HG02970 (cell line): ENCODE measurements at regions not wholly inside any gene's neighbourhood (a gene's known extent, or its start where the extent isn't known, plus 50 kb on each side); places are given as distances from the start of the nearest gene placed in this dataset.

ENCODE experiments used
- ATAC-seq: cut with Tn5 transposase; IDR thresholded peaks from one replicate; pipeline ENCODE4 v1.9.1; 2021; ENCODE audit warnings: mild to moderate bottlenecking, moderate library complexity, moderate number of reproducible peaks; ENCODE audit not compliant: unreplicated experiment, low FRiP score

DNA sequence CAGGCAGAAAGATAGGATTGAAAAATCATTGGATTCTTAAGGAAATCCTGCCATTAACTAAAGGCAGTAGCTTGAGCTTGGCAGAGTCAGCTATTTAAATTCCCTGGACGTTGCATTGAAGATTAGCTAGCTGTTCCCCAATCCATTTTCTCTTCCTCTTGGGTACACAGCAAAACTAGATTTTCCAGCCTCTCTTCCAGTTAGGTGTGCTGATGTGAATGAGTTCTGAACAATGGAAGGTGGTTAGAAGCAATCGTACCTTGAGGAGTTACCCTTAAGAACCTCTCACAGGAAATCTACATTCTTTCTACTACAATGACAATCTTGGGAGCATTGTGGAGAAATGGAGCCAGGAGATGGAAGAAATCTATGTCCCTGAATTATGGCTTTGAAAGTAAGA lies 383.2 kb upstream of the TBL1XR1 start:
- no peak for ATAC-seq

DNA sequence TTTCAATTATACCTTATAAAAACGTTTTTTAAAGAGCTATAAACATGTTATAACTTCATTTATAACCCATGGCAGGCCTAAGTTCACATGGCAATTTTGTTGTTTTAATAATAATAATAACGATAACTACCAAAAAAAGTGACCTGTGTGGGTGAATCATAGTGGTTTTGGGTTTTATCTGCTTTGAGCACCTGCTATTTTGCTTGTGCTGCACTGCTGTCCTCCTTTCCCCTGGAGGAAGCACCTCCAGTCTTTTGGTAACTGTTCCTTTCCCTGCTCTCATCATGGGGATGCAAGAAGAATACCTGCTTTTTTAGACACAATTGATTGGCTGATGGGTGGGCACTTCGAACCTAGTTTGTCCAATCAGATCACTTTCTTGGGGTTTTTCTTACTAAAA lies 388.0 kb upstream of the TBL1XR1 start:
- ATAC-seq, result no peak

DNA sequence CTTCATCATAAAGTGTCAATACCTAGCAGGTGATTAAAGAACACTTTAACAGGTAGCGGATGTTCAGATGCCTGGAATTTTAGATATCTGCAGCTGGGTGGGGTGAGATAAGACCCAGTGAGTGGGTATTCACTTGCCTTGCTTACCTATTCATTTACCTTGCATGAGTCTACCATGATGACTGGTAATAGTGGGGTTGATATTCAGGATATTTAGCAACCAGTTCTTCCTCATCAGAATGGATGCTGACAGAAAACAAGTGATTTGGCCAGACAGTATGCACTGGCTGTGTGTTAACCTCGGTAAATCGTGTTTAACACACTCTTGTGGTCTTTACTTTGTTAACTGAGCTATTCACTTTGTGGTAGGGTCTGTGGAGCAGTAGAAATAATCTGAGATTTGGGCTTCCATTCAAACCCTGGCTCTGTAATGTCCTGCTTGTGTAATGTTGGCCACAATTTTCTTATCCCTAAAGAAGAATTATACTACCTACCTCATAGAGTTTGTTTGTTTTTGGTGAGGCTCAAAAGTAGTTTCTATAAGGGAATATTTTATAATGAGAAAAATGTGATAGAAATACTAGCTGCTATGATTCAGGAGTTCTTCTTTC lies 391.9 kb upstream of the TBL1XR1 start:
- no peak for ATAC-seq

DNA sequence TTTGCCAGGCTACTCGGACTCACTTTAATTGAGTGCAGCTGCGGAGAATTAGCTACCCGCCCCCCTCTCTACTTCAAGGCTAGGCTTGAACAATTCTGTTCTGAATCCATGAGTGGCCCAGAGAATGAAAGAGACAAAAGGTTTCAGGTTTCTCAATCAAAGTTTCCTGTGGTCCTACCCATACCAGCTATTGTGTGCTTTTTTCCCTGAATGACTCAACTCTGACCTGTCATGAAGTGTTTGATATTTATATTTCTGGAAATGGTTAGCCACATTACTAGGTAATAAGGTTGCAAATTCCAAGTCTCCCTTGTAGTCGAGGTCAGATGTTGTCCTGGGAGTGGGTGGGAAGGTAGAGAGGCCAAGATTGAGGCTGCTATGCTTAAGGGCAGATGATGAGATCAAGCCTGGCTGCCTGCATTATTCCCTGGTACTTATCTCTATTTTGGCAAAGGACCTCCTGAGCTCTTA lies 392.7 kb upstream of the TBL1XR1 start:
- peak; percentile 62 for ATAC-seq

DNA sequence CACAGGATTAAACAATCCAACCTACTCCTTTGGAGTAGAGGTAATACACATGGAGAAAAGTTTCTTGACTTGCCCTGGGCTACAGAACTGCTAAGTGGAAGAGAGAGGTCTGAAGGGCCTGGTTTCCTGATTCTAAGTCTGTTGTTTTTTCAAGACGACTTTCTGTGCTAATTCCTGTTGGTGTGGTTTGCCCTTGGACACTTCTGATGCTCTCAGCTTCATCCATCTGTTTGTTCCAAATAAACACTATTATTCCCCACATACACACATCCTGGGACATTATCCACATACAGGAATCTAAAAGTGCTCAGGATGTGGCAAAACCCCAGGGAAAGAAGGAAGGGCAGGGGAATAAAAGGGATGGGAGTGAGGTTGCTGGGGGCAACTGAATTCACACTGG lies 393.5 kb upstream of the TBL1XR1 start:
- no peak for ATAC-seq

DNA sequence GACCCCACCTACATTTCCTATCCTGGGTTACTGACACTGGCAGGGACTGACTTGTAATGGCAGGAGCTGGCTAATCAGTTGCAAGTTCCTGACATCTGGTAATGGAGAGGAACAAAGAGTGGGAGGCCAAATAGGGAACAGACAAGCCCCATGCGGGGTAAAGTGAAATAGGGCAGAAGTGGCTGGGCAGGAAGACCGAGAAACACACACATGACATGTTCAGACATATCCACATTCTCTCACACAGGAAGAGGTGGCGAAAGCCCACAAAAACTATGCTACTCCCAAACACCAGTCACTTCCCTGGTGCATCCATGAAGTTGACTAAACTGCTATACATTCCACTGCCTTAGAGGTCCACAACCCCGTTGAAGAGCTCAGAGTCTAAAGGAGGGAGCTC lies 394.1 kb upstream of the TBL1XR1 start:
- ATAC-seq, result no peak

DNA sequence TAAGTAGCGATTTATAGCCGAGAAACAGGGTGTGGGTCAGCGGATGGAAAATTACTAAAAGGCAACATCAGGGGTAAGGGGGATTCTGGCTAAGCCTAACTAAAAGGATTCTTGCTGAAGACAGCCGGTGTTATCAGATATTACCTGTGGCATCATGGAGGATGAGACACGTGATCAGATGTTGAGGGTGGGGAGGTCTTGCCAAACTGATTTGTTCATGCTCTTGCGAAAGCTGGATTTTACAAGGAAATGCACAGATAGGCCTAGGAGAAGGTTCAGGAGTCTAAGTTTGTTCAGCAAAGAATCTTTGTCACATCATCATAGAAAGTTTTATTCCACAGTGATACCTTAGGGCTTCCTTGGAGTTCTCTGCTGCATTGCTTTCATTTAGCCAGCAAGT lies 396.8 kb upstream of the TBL1XR1 start:
- no peak for ATAC-seq

DNA sequence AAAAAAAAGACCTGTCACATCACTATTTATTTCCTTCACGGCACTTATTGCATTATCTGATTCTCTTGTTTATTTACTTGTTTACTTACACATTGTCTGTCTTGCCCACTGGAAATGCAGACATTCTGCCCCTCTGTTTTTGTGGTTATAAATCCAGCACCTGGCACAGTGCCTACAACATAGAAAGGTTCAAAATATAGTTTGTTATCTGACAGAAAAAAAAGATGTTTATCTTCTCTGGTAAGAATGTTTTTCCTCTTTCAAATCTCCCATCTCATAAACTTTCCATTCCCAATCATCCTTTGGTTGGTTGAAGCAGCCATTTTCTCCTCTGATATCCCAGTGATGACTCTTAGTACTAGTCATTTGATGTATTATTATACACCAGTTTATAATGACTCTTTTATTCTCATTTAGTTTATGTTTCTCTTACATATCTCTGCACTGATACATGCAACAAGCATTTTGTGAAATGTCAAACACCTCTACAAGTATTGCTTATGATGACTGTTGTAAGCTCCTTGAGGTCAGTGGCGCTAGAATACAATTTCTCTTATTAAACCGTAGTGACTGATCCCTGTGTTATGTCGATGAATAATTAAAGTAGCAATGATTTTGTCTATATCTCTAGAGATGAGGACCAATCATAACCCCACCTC lies 398.4 kb upstream of the TBL1XR1 start:
- ATAC-seq, result no peak

DNA sequence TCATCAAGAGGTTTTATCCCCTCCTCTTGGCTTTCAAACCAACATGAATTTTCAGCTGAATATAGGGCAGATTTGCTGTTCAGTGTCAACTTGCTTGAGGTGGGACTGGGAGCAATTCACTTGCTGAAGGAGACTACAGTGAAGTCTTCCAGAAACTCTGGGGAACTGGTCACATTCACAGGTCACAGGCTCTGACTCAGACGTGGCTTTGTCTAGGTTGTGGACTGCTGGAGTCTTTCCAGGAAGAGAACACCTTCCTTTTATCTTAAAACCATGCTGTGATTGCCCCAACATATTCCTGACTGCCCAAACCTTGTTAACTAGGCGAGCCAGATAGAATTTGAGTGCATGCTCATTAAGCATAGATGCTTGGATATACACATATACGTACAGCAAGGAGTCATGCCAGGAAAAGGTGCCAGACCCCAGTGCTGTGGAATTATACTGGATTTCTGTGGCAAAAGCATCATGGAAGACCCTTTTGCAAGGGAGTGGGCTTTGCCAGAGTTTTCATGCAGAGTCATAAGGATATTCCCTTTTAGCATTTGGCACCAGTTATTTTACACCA lies 399.1 kb upstream of the TBL1XR1 start:
- no peak for ATAC-seq

DNA sequence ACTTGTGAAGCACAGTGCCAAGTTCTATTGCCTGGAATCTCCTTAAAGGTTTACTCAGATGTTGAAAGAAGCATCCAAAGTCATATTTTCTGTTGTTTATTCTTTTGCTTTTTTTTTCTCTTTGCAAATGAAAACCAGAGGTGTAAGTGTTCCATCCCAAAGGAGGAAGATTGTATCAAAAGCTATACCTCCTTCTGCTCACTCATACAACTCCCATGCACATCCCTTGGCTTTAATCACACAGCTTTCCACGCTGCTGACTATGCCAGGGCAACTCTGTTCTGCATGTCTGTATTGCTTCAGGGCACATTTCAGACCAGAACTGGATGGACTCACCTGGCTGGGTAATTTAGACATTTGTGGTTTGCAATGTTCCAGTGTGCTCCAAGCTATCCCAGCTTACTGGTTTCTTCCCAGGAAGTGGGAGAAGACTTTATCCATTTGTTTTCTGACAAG lies 399.6 kb upstream of the TBL1XR1 start:
- ATAC-seq, result no peak

DNA sequence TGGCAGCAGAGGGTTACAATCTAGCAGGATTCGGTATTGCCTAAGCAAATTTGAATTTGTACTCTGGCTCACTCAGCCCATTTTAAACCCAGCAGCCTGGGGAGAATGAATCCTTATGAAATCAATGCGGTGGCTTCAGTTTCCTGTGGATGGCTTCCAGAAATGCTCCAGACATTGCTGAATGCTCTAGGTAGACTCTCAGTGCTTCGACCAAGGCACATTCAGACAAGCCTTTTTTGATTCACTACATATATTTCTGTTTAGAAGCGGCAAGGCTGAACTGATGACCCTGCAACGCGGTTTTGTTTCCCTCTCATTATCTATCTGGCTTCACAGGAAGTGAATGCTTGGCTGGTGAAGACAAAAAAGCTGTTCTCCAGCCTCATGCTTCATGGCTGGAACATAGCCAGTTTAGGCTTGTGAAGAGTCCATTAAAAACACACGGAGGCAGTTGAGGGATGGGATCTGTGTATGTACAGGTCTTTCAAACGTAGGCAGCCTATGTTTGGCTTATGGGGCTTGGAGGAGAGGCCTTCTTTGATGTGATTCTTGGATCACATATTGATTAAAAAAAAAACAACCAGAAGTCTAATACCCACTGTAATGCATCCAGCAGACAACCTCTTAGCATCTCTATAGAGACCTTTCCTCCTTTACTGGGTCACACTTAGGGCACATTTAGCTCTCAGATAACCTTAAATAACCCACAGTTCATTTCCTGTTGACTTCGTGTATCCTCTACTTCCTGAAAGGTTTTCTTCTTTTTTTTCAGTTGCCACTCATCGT lies 400.2 kb upstream of the TBL1XR1 start:
- no peak for ATAC-seq

DNA sequence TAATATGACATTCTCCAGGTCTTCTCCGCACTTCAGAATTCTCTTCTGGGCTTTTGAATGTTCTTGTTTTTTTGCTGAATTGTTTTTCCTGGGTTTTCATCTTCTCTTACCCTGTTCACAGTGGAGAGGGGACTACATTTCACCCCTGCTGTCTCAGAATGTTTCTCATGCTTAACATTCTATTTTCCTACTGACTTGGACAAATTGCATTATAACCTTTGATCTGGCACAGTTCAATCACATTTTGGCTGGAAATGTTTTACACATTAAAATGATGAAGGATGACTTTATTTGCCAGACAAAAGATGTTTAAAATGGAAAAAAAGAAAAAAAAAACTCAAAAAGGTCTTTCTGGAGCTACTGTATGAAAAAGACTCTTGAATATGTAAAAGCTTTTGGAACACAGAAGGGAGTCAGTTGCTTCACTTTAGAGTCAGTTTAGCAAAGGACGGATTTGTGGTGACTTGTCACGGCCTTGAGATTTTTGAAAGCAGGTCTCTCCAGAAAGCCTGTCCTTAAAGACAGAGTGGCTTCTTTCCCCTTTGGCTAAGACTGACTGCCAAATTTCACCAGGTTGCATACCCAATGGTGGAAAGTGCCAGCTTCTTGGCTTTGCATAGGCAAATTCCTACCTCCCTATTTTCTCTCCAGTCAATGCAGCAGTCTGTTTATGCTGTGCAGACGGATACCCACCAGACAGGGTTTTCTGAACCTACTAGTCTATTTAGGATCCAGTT lies 401.0 kb upstream of the TBL1XR1 start:
- ATAC-seq, result no peak

DNA sequence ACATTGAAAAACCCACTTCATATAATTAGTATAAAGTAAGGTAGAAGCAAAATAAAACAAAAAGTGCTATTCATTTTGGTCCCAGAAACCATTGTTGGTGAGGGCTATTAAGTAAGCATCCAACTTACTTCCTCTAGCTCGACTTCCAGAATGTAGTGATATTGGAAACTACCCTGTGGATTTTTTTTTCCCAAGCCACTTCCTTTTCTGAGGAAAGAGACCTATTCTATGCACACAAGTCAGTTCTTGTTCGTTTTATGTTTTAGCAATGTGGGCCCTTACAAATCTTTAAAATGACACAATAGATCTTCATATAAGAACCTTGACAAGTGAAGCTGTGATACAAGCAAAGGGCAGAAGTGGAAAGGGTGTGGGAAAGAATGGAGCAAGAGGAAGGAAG lies 402.0 kb upstream of the TBL1XR1 start:
- no peak for ATAC-seq

DNA sequence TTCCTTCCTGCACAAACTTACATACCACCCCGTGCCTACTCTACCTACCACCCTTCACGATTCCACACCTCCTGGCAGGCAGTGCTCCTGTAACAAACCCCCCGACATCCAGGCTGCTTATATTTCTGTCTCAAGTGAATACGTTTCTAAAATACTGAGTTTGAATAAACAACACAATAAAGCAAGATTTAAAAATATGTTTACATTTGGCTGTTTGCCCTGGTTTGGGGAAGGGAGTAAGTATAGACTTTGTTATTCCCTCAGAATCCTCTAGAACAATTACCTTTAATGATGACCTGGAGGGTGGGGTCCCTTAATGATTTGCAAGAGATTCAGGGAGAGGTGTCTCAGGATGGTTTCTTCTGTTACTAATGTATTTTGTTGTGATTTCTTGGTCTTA lies 402.6 kb upstream of the TBL1XR1 start:
- ATAC-seq, result no peak

DNA sequence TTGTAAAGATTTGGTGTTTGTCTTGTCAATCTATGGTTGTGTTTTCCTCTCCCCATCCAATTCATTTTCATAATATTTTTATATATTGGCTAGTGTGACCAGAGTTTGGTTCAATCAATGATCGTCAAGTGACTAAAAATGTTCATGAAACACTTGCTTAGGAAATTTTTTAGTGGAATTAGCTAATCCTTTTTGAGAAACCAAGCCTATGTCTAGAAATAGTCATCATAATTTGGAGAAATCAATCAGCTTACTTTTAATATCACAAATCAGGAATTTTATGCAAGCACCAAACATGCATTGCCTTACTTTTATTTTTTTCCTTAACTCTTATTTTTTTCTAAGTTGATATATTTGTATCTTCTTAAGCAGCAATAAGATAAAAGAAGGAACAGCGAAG lies 403.1 kb upstream of the TBL1XR1 start:
- no peak for ATAC-seq

DNA sequence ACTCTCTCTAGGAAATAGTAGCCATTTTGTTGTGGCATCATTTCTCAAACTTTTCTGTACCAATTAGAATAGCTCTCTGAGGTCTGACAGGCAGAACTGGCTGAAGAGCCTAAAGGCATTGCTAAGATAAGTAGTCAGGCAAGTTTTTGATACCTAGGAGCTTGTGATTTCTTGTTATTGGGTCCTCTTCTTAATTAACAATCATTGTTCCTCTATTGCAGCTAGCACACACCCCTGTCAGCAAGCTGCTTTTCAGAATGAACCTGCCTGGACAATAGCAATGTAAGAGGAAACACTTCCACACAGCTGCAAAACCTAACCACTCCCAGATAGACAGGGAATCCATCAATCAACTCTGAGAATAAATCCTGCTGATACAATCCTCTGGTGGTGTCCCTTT lies 403.9 kb upstream of the TBL1XR1 start:
- ATAC-seq, result no peak

DNA sequence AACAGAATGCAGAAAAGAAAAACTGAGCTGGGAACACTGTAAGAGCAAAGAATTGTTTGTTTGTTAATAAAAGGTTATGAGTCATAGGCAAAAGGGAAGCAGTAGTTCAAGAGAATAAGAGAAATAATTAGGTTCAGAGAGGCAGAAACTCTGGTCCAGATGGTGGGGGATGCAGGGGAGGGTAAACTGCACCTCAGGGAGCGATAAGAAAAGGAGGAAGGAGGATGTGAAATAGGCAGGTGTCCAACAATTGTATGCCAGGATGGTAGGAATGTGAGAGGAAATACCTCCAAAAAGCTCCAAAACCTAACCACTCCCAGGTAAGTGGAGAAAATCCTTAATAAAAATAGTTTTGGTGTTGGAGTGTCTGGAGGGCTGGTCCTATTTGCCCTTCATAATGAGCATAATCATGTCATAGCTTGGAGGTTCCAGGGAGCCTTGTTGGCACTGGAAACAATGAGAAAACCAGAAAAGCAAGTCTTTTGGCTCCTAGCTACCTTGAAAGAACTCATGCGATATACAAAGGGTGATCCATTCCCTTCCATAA lies 405.4 kb upstream of the TBL1XR1 start:
- no peak for ATAC-seq

DNA sequence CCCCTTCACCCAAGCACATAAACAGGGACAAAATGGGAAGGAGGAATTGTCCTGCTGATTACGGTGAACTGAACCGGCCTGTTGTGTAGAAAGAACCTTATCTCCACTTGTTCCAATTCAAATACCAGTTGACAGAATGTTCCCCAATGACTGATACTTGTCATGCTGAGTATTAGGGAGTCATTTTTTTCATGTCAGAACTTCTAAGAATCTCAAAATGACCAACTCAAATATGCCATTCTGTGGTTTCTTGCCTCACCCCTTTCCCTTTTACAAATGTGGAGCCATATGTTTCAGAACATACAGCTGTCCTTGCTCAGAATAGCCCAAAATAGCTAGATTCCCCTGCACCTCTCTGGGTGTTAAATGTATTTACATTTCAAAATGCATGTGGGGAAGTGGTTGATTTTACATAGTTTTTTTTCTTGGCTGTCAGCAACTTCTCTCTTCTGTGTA lies 405.9 kb upstream of the TBL1XR1 start:
- ATAC-seq, result no peak

DNA sequence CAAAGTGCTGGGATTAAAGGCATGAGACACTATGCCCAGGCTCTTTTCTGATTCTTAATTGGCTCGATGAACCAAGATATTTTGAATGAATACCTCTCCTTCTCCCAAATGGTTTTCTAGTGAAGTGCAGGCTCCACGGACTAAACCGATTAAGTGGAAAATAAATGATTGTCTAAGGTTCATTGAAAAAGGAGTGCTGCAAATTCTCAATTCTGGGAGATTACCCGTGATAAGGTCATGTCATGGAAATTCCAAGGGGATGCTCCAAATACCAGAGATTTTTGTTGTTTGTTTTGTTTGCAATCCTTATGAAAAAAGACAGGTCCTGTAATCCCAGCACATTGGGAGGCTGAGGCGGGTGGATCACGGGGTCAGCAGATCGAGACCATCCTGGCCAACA lies 406.9 kb upstream of the TBL1XR1 start:
- no peak for ATAC-seq

DNA sequence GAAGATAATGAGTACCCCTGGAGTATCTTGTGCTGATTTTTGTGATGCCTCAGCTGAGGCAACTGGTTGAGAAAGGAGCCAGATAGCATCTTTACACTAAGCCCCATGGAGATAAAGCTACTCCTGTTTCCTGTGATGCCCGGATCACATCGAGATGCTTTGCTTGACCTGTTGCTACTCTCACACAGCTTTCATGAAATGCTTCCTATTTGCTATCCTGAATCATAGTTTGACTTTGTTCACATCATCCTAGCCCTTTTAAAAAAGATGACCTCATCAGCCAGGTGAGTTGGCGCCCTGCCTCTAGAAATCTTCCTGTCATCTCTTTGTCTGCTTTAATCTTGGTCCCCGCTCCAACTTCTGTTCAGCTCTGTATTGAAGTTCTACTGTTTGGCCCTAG lies 409.6 kb upstream of the TBL1XR1 start:
- ATAC-seq, result no peak
